ENCODE measurements at regions not wholly inside any gene's neighbourhood (a gene's known extent, or its start where the extent isn't known, plus 50 kb on each side); places are given as distances from the start of the nearest gene placed in this dataset.

GRCh38 chrX:7286168-7286837, 138.3 kb upstream of the PUDP start:
- Histone ChIP-seq H3K27me3 (ENCODE audit: control insufficient read depth in 1 of 2, insufficient read depth in 2 of 2, low read length in 1 of 2) (no peaks in the 10 kb centered on the region), H3K4me3 (ENCODE audit: low read length in 2 of 2) (no peak overlapping the region), H3K36me3 (ENCODE audit: control insufficient read depth in 1 of 2, insufficient read depth in 2 of 2, low read length in 1 of 2) (no peaks in the 10 kb centered on the region), H3K9me3 (ENCODE audit: control insufficient read depth, low read length) (no peaks in the 10 kb centered on the region), H3K27ac (ENCODE audit: low read depth in 1 of 2, low read length in 2 of 2) (no peak overlapping the region), H3K4me1 (ENCODE audit: control insufficient read depth in 1 of 2, insufficient read depth in 2 of 2, low read length in 2 of 2) (no peaks in the 10 kb centered on the region)
- ATAC-seq (ENCODE audit: low FRiP score) (no peak), DNase-seq (no peak)
- WGBS, 2 donors = 49 to 52% methylated on average over 6 of the region's 6 CpGs
- intact Hi-C loops (cut with DNase I) = no loop called here

- no peaks in the 10 kb centered on the region for H3K4me1 ChIP-seq (ENCODE audit: control insufficient read depth in 1 of 2, insufficient read depth in 2 of 2, low read length in 2 of 2)
- no peak overlapping the region for H3K27ac ChIP-seq (ENCODE audit: low read depth in 1 of 2, low read length in 2 of 2)
- 93 to 97% methylated on average over 2 of the region's 2 CpGs for WGBS, 2 donors
- no peak overlapping the region for H3K4me3 ChIP-seq (ENCODE audit: low read length in 2 of 2)
- intact Hi-C loops (cut with DNase I) = no loop called here
- no peaks in the 10 kb centered on the region for H3K27me3 ChIP-seq (ENCODE audit: control insufficient read depth in 1 of 2, insufficient read depth in 2 of 2, low read length in 1 of 2)
- DNase-seq (no peak), ATAC-seq (ENCODE audit: low FRiP score) (no peak)
- no peaks in the 10 kb centered on the region for H3K36me3 ChIP-seq (ENCODE audit: control insufficient read depth in 1 of 2, insufficient read depth in 2 of 2, low read length in 1 of 2)
- H3K9me3 ChIP-seq (ENCODE audit: control insufficient read depth, low read length) = no peaks in the 10 kb centered on the region
These were observed 137.8 kb upstream of the PUDP start for GRCh38 chrX:7285765-7286164.

GRCh38 chrX:7283741-7284140, 135.8 kb upstream of the PUDP start:
- Histone ChIP-seq H3K9me3 (ENCODE audit: control insufficient read depth, low read length) (no peaks in the 10 kb centered on the region), H3K4me3 (ENCODE audit: low read length in 2 of 2) (no peak overlapping the region), H3K27me3 (ENCODE audit: control insufficient read depth in 1 of 2, insufficient read depth in 2 of 2, low read length in 1 of 2) (no peaks in the 10 kb centered on the region), H3K36me3 (ENCODE audit: control insufficient read depth in 1 of 2, insufficient read depth in 2 of 2, low read length in 1 of 2) (no peaks in the 10 kb centered on the region), H3K4me1 (ENCODE audit: control insufficient read depth in 1 of 2, insufficient read depth in 2 of 2, low read length in 2 of 2) (no peaks in the 10 kb centered on the region), H3K27ac (ENCODE audit: low read depth in 1 of 2, low read length in 2 of 2) (no peak overlapping the region)
- intact Hi-C loops (cut with DNase I) = no loop called here
- ATAC-seq (ENCODE audit: low FRiP score) (no peak), DNase-seq (no peak)
- WGBS, 2 donors = 86 to 87% methylated on average over 2 of the region's 2 CpGs

GRCh38 chrX:7280520-7280919, 132.6 kb upstream of the PUDP start:
- Histone ChIP-seq H3K4me1 (ENCODE audit: control insufficient read depth in 1 of 2, insufficient read depth in 2 of 2, low read length in 2 of 2) (no peaks in the 10 kb centered on the region), H3K27me3 (ENCODE audit: control insufficient read depth in 1 of 2, insufficient read depth in 2 of 2, low read length in 1 of 2) (no peaks in the 10 kb centered on the region), H3K36me3 (ENCODE audit: control insufficient read depth in 1 of 2, insufficient read depth in 2 of 2, low read length in 1 of 2) (no peaks in the 10 kb centered on the region), H3K4me3 (ENCODE audit: low read length in 2 of 2) (no peak overlapping the region), H3K9me3 (ENCODE audit: control insufficient read depth, low read length) (no peaks in the 10 kb centered on the region), H3K27ac (ENCODE audit: low read depth in 1 of 2, low read length in 2 of 2) (no peak overlapping the region)
- no peak for DNase-seq
- WGBS, 2 donors = 25 to 30% methylated on average over 2 of the region's 2 CpGs
- no peak for ATAC-seq (ENCODE audit: low FRiP score)
- intact Hi-C loops (cut with DNase I) = no loop called here

- intact Hi-C loops (cut with DNase I) = no loop called here
- H3K9me3 ChIP-seq (ENCODE audit: control insufficient read depth, low read length) = no peaks in the 10 kb centered on the region
- ATAC-seq (ENCODE audit: low FRiP score) = no peak
- H3K27ac ChIP-seq (ENCODE audit: low read depth in 1 of 2, low read length in 2 of 2) = no peak overlapping the region
- no peak for DNase-seq
- H3K4me3 ChIP-seq (ENCODE audit: low read length in 2 of 2) = no peak overlapping the region
- H3K27me3 ChIP-seq (ENCODE audit: control insufficient read depth in 1 of 2, insufficient read depth in 2 of 2, low read length in 1 of 2) = no peaks in the 10 kb centered on the region
- no peaks in the 10 kb centered on the region for H3K4me1 ChIP-seq (ENCODE audit: control insufficient read depth in 1 of 2, insufficient read depth in 2 of 2, low read length in 2 of 2)
- WGBS, 2 donors = 77 to 86% methylated on average over 6 of the region's 6 CpGs
- no peaks in the 10 kb centered on the region for H3K36me3 ChIP-seq (ENCODE audit: control insufficient read depth in 1 of 2, insufficient read depth in 2 of 2, low read length in 1 of 2)
These were observed 124.4 kb upstream of the PUDP start for GRCh38 chrX:7272346-7272745.

GRCh38 chrX:7270933-7271332, 123.0 kb upstream of the PUDP start:
- H3K4me1 ChIP-seq (ENCODE audit: control insufficient read depth in 1 of 2, insufficient read depth in 2 of 2, low read length in 2 of 2) = no peaks in the 10 kb centered on the region
- no peaks in the 10 kb centered on the region for H3K36me3 ChIP-seq (ENCODE audit: control insufficient read depth in 1 of 2, insufficient read depth in 2 of 2, low read length in 1 of 2)
- WGBS, 2 donors = 7 to 17% methylated on average over 3 of the region's 3 CpGs
- no peak overlapping the region for H3K4me3 ChIP-seq (ENCODE audit: low read length in 2 of 2)
- H3K27me3 ChIP-seq (ENCODE audit: control insufficient read depth in 1 of 2, insufficient read depth in 2 of 2, low read length in 1 of 2) = no peaks in the 10 kb centered on the region
- no peak for ATAC-seq (ENCODE audit: low FRiP score)
- intact Hi-C loops (cut with DNase I) = no loop called here
- H3K9me3 ChIP-seq (ENCODE audit: control insufficient read depth, low read length) = no peaks in the 10 kb centered on the region
- H3K27ac ChIP-seq (ENCODE audit: low read depth in 1 of 2, low read length in 2 of 2) = no peak overlapping the region
- no peak for DNase-seq

- intact Hi-C loops (cut with DNase I) = no loop called here
- 67 to 88% methylated on average over 3 of the region's 3 CpGs for WGBS, 2 donors
- no peak for ATAC-seq (ENCODE audit: low FRiP score)
- no peaks in the 10 kb centered on the region for H3K4me1 ChIP-seq (ENCODE audit: control insufficient read depth in 1 of 2, insufficient read depth in 2 of 2, low read length in 2 of 2)
- H3K27ac ChIP-seq (ENCODE audit: low read depth in 1 of 2, low read length in 2 of 2) = no peak overlapping the region
- no peaks in the 10 kb centered on the region for H3K9me3 ChIP-seq (ENCODE audit: control insufficient read depth, low read length)
- H3K36me3 ChIP-seq (ENCODE audit: control insufficient read depth in 1 of 2, insufficient read depth in 2 of 2, low read length in 1 of 2) = no peaks in the 10 kb centered on the region
- no peak overlapping the region for H3K4me3 ChIP-seq (ENCODE audit: low read length in 2 of 2)
- no peaks in the 10 kb centered on the region for H3K27me3 ChIP-seq (ENCODE audit: control insufficient read depth in 1 of 2, insufficient read depth in 2 of 2, low read length in 1 of 2)
- no peak for DNase-seq
These were observed 122.0 kb upstream of the PUDP start for GRCh38 chrX:7269991-7270390.

GRCh38 chrX:7269589-7269988, 121.6 kb upstream of the PUDP start:
- 89 to 91% methylated on average over 5 of the region's 5 CpGs for WGBS, 2 donors
- ATAC-seq (ENCODE audit: low FRiP score) = no peak
- Histone ChIP-seq H3K4me3 (ENCODE audit: low read length in 2 of 2) (no peak overlapping the region), H3K9me3 (ENCODE audit: control insufficient read depth, low read length) (no peaks in the 10 kb centered on the region), H3K36me3 (ENCODE audit: control insufficient read depth in 1 of 2, insufficient read depth in 2 of 2, low read length in 1 of 2) (no peaks in the 10 kb centered on the region), H3K4me1 (ENCODE audit: control insufficient read depth in 1 of 2, insufficient read depth in 2 of 2, low read length in 2 of 2) (no peaks in the 10 kb centered on the region), H3K27ac (ENCODE audit: low read depth in 1 of 2, low read length in 2 of 2) (no peak overlapping the region), H3K27me3 (ENCODE audit: control insufficient read depth in 1 of 2, insufficient read depth in 2 of 2, low read length in 1 of 2) (no peaks in the 10 kb centered on the region)
- intact Hi-C loops (cut with DNase I) = no loop called here
- no peak for DNase-seq

GRCh38 chrX:7266288-7266687, 118.3 kb upstream of the PUDP start:
- Histone ChIP-seq H3K27me3 (ENCODE audit: control insufficient read depth in 1 of 2, insufficient read depth in 2 of 2, low read length in 1 of 2) (no peaks in the 10 kb centered on the region), H3K27ac (ENCODE audit: low read depth in 1 of 2, low read length in 2 of 2) (no peak overlapping the region), H3K4me3 (ENCODE audit: low read length in 2 of 2) (no peak overlapping the region), H3K36me3 (ENCODE audit: control insufficient read depth in 1 of 2, insufficient read depth in 2 of 2, low read length in 1 of 2) (no peaks in the 10 kb centered on the region), H3K4me1 (ENCODE audit: control insufficient read depth in 1 of 2, insufficient read depth in 2 of 2, low read length in 2 of 2) (no peaks in the 10 kb centered on the region), H3K9me3 (ENCODE audit: control insufficient read depth, low read length) (no peaks in the 10 kb centered on the region)
- 98 to 100% methylated on average over 1 of the region's 1 CpG for WGBS, 2 donors
- DNase-seq = no peak
- no peak for ATAC-seq (ENCODE audit: low FRiP score)
- intact Hi-C loops (cut with DNase I) = no loop called here

Measured in aorta (tissue), 5 donors.